HG02642 (cell line): ENCODE measurements at regions not wholly inside any gene's neighbourhood (a gene's known extent, or its start where the extent isn't known, plus 50 kb on each side); places are given as distances from the start of the nearest gene placed in this dataset.

Source experiments
- ATAC-seq: cut with Tn5 transposase; IDR thresholded peaks from one replicate; pipeline ENCODE4 v1.9.1; 2021; ENCODE audit warnings: mild to moderate bottlenecking; ENCODE audit not compliant: unreplicated experiment, poor library complexity

DNA sequence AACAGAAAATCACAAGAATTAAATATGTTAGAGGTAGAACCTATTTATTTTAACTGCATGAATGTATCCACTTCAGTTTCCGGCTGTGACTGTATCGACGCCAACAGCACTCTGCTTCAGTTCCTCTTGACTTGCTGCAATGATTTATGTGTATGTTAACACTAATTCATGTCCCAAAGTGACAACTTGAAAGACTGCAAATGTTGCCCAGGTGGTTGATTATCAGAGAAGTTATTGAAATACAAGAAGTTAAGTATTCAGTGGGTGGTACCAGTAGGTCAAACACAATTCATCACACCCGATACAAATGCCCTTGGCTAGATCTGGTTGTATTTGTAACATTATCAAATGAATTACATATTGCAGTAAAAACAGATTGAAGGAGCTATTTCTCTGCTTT is 622.7 kb upstream of the CDH18 start:
- no peak for ATAC-seq

DNA sequence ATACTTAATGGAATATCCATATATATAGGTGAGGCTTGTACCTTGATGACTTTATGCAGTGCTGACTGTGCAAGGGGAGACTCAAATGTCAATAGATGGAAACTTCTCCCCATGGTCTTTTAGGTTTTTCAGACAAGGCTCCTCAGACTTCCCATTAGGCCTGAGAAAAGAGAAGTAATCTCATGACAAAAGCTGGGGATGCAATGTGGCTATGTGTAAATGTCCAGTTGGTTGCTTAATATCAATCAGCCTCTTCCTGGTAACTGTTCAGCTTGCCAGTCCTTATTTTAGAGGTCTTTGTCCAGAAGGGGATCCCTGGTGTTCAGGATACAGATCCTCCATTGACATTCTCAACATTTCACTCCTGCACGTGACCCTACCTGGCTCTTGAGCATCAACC is 621.1 kb upstream of the CDH18 start:
- ATAC-seq = no peak

DNA sequence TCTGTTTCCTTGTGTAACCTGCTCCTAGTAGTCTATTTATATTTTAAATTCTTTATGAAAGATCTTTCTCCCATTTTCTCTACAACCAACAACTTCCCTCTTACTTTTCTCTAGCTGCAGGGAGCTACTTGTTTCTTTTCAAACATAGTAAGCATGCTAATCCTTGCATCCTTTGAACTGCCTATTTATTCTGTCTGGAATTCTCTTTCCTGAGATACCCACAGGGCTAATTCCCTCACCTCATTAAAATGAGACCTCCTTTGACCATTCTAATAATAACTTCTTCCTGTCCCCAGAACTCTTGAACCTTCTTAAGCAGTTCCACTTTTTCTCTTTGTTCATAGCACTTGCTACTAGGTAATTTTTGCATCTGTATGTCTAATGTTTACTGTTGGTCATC is 620.6 kb upstream of the CDH18 start:
- ATAC-seq = no peak

DNA sequence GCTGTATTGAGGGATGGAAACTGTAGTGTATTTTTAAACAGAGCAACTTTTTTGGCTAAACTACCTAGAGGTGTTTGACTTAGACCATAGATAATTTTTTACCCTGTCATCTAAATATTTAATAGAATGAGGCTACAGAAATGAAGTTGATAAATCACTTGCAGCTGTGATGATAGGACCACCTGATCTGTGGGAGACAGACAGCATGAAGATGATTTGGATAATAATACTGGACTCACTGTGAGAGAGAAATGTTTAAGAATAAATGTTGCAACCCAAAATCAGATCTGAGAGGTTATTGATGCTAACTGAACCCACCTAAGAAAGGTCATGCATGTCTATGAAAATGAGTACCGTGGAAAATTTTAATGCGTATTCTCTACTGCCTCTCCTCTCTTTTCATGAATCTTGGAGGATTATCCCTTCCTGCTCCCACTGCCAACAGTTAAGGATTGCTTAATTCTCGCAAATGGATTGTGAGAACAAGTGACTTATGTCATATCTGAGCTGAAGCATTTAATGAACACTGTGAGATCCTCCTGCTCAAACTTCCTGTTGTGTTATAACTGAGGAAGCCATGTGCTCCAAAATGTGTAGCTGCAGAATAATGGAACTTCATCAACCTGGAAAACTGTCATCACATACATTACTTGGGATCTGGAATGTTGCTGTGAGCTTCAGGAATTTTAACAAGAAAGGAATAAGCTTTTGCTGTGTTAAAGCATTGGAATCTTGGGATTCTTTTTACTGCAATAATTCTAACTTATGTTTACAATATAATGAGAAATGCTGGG is 617.9 kb upstream of the CDH18 start:
- ATAC-seq = no peak

DNA sequence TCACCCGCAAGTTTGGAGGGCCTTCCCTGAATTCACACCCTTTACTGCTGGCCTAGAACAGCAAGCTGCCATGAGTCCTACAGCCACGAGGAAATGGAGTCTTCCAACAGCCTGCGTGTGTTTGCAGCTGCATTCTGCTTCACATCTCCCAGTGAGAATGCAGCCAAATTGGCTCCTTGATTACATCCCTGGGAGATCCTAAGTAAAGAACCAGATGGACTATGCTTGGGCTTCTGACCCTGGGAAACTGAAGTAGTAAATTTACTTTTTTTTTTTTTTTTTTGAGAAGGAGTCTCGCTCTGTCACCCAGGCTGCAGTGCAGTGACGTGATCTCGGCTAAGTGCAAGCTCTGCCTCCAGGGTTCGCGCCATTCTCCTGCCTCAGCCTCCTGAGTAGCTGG is 617.0 kb upstream of the CDH18 start:
- no peak for ATAC-seq

DNA sequence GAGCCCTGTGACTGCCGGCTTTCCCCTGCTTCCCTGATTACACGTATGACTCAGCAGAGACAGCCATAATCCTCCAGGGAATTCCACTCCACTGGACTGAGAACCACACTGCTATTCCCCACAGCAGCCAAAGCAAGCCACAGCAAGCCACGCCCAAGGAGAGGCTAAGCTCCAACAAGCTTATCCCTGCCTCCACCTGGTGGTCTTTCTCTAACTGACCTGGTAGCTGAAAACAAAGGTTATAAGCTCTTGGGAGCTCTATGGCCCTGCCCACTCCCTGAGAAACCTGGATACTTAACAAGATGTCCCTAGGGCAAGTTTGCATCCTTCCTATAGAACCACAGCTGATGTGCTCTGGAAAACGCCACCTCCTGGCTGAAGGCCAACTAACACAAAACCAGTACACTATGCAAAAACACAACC is 613.7 kb upstream of the CDH18 start:
- ATAC-seq = no peak

DNA sequence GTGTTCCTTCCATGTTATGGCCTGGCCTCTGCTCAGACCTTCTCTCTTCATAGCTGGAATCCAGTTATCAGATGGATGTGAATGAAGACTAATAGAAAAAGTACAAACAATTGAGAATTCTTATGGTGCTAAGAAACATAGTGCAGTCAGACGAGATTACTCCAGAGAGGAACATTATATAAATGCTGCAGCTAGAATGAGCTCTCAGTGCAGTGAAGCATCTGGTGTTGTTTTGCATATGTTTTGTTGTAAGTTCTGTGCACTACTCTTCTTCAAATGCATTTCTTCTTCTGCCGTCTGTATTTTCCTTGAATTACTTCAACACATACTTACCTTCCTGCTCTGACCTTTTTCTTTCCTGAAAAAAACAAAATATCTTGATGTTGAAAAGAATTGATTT is 602.4 kb upstream of the CDH18 start:
- no peak for ATAC-seq

DNA sequence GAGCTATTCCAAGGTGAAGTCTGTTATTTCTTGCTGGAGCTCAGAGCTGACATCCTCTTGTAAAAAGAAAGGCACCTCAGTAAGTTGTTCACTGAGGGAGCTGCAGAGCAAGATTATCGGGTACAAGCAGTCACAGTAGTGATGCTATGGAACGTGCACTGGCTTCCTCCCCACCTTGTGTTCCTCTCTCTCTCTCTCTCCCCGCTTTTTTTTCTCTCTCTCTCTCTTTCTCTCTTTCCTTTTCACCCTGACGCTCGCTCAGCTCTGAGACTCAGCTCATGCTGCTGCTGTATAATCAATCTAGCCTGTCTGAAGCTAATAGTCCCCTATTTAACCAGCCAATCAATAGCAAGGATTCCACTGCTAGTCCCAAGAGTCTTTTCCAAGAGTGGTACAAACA is 587.6 kb upstream of the CDH18 start:
- no peak for ATAC-seq

DNA sequence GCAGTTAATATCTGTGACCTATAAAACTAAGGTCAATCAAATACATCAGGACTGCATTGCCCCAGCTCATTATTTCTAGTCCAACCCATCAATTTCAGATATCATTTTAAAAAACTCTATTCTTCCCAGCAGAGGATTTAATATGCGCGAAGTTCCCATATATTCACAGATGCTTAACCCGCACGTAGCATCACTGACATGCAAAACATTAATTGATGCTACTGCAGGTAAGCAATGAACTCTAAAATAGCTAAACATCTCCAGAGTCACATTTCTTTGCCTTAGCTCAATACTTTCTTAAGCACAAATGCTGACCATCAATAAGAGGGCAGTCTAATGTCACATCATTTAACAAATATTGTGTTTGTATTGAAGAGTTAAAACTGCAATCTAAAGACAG is 586.6 kb upstream of the CDH18 start:
- no peak for ATAC-seq

DNA sequence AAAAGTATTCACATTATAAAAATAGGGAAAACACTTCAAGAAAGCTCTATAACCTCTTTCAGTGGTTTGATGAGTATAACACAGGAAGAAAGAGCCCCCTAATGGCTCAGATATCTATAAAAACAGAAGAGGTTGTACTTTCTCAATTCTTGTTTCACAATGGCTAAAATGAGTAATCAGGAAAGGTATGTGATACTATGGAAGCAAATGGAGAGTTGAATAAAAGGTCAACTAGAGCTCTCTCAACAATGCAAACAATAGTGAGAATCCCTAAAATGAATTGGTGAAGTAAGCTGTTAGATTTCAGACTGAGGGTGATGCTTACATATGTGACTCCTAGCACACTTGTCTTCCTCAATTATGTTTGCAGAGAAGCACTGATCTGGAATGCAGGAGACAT is 584.6 kb upstream of the CDH18 start:
- no peak for ATAC-seq

DNA sequence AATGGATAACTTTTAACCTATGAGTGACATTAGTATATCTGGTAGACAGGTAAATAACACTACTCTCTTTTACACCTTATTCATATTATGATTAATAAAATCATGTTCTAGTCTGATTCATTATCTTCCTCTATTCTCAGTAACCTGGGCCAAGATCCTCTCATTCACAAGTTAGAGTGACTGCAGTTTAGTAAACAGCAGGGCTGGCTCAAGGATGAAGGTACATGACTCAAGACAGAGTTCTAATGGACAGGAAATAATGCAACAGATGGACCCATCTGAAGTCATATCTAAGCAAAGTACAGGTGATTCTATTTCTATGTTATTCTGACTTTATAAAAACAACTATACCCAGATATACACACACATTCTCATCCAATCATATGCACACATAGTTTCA is 582.5 kb upstream of the CDH18 start:
- no peak for ATAC-seq

DNA sequence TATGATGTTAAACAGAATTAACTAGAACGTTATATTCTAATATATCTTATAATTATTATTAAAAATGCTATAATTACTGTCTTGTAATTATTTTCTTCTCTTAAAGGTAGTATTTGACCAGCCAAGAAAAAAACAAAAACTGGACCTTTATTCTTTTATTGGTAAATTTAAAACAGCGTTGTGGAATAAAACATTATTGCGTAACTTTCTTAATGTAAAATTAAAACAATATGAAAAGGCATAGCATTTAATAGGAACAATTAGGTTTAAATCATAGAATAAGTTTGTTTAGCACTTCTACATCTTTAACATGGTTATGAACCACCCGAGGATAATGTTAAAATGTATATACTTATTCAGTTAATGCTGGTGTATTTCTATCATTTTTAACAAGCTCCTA is 574.5 kb upstream of the CDH18 start:
- no peak for ATAC-seq

DNA sequence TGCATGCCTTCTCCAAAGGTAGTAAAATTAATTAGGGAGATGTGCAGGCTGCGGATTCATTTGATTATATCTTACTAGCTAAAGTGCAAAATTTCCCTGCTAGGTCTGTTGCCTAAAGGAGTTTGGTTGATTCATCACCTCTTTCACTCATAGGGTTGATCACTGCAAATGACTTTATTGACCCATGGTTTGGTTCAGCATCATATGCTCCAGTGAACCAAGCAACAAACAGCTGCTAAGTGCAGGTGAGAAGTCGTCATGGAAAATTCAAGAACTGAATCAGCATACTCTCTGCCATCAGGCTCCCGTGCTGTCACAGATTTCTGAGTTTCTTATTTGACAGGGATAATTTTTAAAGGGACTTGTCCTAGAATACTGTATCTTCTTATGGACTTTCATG is 571.8 kb upstream of the CDH18 start:
- no peak for ATAC-seq

DNA sequence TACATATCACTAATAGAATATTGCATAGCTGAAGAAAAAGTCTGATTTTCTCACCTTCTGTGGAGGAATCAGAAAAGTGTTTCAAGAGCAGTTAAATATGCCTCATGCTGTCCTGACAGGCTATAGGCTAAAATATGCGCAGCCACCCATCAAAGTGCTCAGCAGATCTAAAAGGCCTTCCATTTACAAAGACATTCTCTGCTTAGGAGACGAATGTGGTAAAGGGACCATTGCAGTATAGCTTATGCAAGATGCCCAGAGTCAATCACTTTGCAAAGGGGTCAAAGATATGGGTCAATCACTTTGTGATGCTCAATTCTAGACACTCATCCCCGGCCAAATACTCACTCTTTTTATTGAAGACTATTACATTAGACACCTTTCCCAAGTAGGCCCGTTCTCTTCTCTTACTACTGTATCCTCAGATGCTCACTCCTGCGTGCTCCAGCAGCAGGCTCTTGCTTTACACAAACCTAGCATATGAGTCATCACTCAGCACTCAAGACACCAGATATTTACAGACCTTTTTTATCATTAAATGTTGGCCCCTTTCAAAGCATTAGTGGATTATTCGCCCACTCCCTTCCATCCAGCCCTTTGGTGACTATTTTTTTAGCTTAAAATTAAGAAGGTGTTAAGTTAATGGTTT is 568.2 kb upstream of the CDH18 start:
- no peak for ATAC-seq

DNA sequence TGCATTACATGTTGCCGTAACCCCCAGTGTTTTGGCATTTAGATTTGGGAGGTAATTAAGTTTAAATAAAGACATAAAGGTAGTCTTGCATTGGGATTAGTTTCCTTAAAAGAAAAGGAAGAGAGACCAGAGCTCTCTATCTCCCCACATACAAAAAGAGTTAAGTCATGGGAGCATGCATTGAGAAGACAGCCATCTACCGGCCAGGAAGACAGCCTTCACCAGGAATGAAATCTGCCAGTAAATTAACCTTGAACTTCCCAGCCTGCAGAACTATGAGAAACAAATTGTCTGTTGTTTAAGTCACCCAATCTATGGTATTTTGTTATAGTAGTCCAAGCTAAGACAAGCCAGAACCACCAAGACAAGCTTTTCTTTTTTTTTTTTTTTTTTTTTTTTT is 567.0 kb upstream of the CDH18 start:
- ATAC-seq = no peak

DNA sequence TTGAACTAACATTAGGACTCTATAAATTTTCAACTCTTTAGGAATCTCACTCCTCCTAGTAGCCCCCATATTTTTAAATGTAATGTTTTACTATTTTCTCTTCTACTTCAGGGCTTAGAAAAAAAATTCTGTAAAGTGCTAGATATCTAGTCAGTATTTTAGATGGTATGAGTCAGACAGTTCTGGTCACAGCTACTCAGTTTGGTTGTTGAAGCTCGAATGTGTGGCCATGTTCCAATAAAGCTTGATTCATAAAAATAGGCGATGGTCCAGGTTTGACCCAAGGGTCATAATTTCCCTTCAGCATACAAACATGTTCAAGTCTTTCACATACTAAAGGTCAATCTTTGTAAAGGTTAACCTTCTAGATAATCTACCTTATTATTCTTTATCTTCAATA is 566.0 kb upstream of the CDH18 start:
- ATAC-seq = no peak

DNA sequence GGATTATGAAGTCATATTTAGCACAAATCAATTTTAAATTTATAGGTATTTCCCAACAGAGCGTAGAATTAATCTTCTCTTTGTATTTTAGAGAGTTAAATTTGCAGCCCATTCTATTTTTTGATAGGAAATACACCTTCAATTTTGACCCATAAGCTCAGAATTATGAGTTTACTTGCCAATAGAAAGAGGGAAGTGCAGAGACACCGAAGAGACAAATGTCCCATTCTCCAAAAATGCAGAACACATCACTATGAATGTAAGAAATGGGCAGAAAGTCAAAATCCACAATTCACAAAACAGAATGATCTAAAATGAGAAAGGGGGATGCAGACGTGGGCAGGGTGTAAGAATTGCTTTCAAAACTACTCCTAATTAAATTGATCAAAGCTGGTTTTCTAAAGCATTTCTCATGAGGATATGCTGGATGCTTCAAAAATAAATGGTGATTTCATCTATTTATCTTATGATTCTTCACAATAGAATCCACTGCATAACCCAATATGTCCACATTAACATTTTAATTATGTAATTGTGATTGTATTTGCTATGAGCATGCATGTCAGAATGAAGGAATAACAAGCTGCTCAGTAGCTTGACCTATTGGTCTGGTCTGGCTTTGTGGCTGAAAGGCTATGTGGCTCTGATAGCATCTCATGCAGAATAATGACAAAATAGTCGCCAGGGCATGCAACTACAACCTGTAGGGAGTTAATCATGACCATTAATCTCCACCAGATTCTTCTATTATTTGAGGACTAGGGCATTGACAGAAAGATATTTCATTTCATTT is 550.1 kb upstream of the CDH18 start:
- ATAC-seq = no peak

DNA sequence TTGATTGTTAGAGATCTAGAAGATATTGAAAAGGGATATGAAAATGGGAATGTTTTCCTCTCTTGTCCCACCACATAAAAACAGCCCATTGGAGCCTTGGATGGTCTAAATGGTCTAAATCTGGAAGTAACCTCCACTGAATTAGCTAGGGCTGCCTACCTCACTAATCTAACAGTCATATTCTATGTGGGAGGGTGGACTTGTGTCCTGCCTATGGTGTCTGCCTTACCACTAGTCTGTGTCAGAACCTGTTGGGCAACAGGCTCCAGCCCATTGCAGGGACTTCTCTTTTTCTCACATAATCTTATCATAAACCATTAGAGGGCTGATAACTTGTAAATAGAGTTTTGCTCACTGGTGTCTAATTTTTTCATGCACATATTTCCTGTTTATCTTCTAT is 548.8 kb upstream of the CDH18 start:
- ATAC-seq = no peak

DNA sequence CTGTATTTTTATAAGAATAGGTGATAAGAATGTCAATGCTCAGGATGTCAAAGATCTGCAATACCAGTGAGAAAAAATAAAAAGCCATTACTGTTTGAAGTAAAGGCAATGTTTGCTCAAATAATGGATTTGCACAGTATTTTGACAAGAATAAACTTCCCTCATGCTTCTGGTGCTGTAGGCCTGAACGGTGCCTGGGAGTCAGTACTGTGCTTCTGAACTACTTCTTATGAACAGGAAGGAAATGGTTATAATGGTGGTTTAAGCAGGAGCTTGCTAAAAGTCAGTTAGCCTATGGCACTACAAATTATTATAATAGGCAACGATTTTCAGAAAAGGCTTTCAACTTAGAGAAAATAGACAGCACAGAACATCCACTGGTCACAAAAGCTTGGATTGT is 548.3 kb upstream of the CDH18 start:
- ATAC-seq = no peak

DNA sequence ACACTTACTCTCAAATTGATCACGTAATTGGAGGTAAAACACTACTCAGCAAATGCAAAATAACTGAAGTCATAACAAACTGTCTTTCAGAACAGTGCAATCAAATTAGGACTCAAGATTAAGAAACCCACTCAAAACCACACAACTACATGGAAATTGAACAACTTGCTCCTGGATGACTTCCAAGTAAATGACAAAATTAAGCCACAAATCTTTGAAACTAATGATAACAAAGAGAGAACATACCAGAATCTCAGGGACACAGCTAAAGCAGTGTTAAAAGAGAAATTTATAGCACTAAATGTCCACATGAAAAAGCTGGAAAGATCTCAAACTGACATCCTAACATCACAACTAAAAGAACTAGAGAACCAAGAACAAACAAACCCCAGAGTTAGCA is 540.5 kb upstream of the CDH18 start:
- ATAC-seq = no peak

DNA sequence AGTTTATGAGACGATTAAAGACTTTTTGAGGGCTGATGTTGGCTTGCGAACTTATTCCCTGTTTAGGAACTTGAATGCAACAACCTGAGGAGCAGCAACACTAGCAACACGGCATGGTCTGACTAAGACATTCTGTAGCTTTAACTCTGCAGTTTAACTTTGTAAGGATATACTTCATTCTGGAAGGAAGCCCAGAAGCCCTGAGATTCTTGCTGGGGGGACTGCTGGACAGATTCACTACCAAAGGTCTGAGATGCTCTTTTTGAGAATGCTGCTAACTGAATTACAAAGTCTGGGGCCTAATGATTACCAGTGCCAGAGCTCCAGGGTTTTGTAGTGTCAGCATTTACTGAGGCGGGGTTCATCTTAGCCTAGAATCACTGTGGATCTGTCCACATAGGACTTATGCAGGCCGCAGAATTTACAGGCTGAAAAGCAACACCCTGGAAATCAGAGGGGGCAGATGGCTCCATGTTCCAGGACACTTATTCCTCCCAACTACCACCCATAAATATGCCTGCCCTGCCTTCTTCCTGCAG is 537.1 kb upstream of the CDH18 start:
- no peak for ATAC-seq
